IMR-90 (cell line): ENCODE measurements at regions not wholly inside any gene's neighbourhood (a gene's known extent, or its start where the extent isn't known, plus 50 kb on each side); places are given as distances from the start of the nearest gene placed in this dataset.

Experiments
- ATAC-seq: fragments of 200-7000 bp; cut with Tn5 transposase; 2 replicates; pipeline ENCODE4 v1.9.1; 2020; ENCODE audit warnings: low read depth, mild to moderate bottlenecking, moderate library complexity
- BruUV-seq: library from RNA; stranded (reverse); fragments of 400-500 nt; replicated peaks from 2 replicates; lab custom pipeline; 2021; lab: Mats Ljungman, UMichigan
- CTCF ChIA-PET: fragments of 300-600 bp; formaldehyde crosslinking; extraction: SDS; loops from one replicate; lab custom pipeline; 2021; ENCODE audit warnings: antibody characterized with exemption; lab: Yijun Ruan, JAX
- POLR2A ChIA-PET: fragments of 300-600 bp; sonication (Branson Sonifier 250); formaldehyde crosslinking; loops from one replicate; lab custom pipeline; 2022; ENCODE audit warnings: antibody characterized with exemption; ENCODE audit not compliant: unreplicated experiment; lab: Charles Lee
- DNase-seq: peaks from one replicate; pipeline ENCODE4 v3.0.0; 2013
- H2AFZ ChIP-seq: replicated peaks from 2 replicates; pipeline ENCODE3; 2013; ENCODE audit warnings: low read length, mild to moderate bottlenecking; ENCODE audit not compliant: poor library complexity
- H2AK5ac ChIP-seq: 2 replicates; pipeline ENCODE4 v1.6.1; 2013; ENCODE audit warnings: low read depth, low read length, inconsistent platforms
- H2AK9ac ChIP-seq: replicated peaks from 2 replicates; pipeline ENCODE3; 2013; ENCODE audit warnings: mild to moderate bottlenecking, low read depth, low read length, moderate library complexity; ENCODE audit not compliant: poor library complexity
- H2BK120ac ChIP-seq: 2 replicates; pipeline ENCODE4 v1.6.1; 2013; ENCODE audit warnings: low read depth, low read length, inconsistent platforms
- H2BK15ac ChIP-seq: 3 replicates; pipeline ENCODE4 v1.6.1; 2013; ENCODE audit warnings: low read depth, low read length, inconsistent platforms
- H2BK20ac ChIP-seq: 2 replicates; pipeline ENCODE4 v1.6.1; 2013; ENCODE audit warnings: low read depth, mild to moderate bottlenecking, inconsistent platforms, low read length, moderate library complexity
- H2BK5ac ChIP-seq: 2 replicates; pipeline ENCODE4 v1.6.1; 2013; ENCODE audit warnings: mild to moderate bottlenecking, low read depth, low read length, inconsistent platforms; ENCODE audit not compliant: poor library complexity, severe bottlenecking
- H3K14ac ChIP-seq: replicated peaks from 2 replicates; pipeline ENCODE4 v1.6.1; 2013; ENCODE audit warnings: low read depth, low read length, inconsistent platforms
- H3K18ac ChIP-seq: 2 replicates; pipeline ENCODE4 v1.6.1; 2013; ENCODE audit warnings: low read depth, low read length, control low read depth
- H3K23ac ChIP-seq: 2 replicates; pipeline ENCODE4 v1.6.1; 2013; ENCODE audit warnings: low read depth, low read length, inconsistent platforms
- H3K27ac ChIP-seq: 2 replicates; pipeline ENCODE4 v1.5.1; 2013; ENCODE audit warnings: mild to moderate bottlenecking, control low read depth, low read length; ENCODE audit not compliant: insufficient read depth
- H3K27me3 ChIP-seq: 2 replicates; pipeline ENCODE4 v1.6.1; 2013; ENCODE audit warnings: low read length; ENCODE audit not compliant: control insufficient read depth, insufficient read depth
- H3K36me3 ChIP-seq: 2 replicates; pipeline ENCODE4 v1.6.1; 2013; ENCODE audit warnings: low read length, mixed read lengths; ENCODE audit not compliant: control insufficient read depth, insufficient read depth
- H3K4ac ChIP-seq: 2 replicates; pipeline ENCODE4 v1.6.1; 2013; ENCODE audit warnings: low read depth, low read length, inconsistent platforms
- H3K4me1 ChIP-seq: 2 replicates; pipeline ENCODE4 v1.6.1; 2013; ENCODE audit warnings: low read length, mixed read lengths; ENCODE audit not compliant: control insufficient read depth, insufficient read depth
- H3K4me2 ChIP-seq: 2 replicates; pipeline ENCODE4 v1.6.1; 2013; ENCODE audit warnings: low read depth, mild to moderate bottlenecking, control low read depth, low read length, moderate library complexity
- H3K4me3 ChIP-seq: 2 replicates; pipeline ENCODE4 v1.5.1; 2013; ENCODE audit warnings: low read depth, mild to moderate bottlenecking, control low read depth, low read length, moderate library complexity; ENCODE audit not compliant: insufficient read depth
- H3K56ac ChIP-seq: 2 replicates; pipeline ENCODE4 v1.6.1; 2013; ENCODE audit warnings: low read length, inconsistent platforms; ENCODE audit not compliant: insufficient read depth; ENCODE audit errors: extremely low read depth
- H3K79me1 ChIP-seq, 2 experiments: 2 replicates each; pipeline ENCODE4 v1.6.1; 2013; ENCODE audit warnings: low read length in 2 of 2, inconsistent platforms in 1 of 2, low read depth in 1 of 2
- H3K9ac ChIP-seq: 2 replicates; pipeline ENCODE4 v1.6.1; 2013; ENCODE audit warnings: low read depth, low read length, control low read depth
- H3K9me1 ChIP-seq: 2 replicates; pipeline ENCODE4 v1.6.1; 2013; ENCODE audit warnings: low read length, inconsistent platforms; ENCODE audit not compliant: insufficient read depth
- H3K9me3 ChIP-seq: 2 replicates; pipeline ENCODE4 v1.6.1; 2013; ENCODE audit warnings: low read length; ENCODE audit not compliant: control insufficient read depth, insufficient read depth
- H4K20me1 ChIP-seq: 2 replicates; pipeline ENCODE4 v1.6.1; 2013; ENCODE audit warnings: low read length, inconsistent platforms; ENCODE audit not compliant: insufficient read depth
- H4K5ac ChIP-seq: 2 replicates; pipeline ENCODE4 v1.6.1; 2013; ENCODE audit warnings: mild to moderate bottlenecking, low read depth, low read length, control low read depth
- H4K8ac ChIP-seq, 2 experiments: 2 replicates each; pipeline ENCODE4 v1.6.1; 2013; ENCODE audit warnings: low read depth in 2 of 2, low read length in 2 of 2, control low read depth in 1 of 2, inconsistent platforms in 1 of 2
- H4K91ac ChIP-seq: 2 replicates; pipeline ENCODE4 v1.6.1; 2013; ENCODE audit warnings: low read depth, low read length, inconsistent platforms; ENCODE audit not compliant: insufficient read depth
- BHLHE40 ChIP-seq: fragments of 150-350 bp; IDR thresholded peaks from 2 replicates; pipeline ENCODE4 v1.6.1; 2016; ENCODE audit warnings: mild to moderate bottlenecking, low read depth, low read length
- CHD1 ChIP-seq: IDR thresholded peaks from 2 replicates; pipeline ENCODE4 v1.6.1; 2012; ENCODE audit warnings: low read depth, low read length, improper control_type of control experiment
- FOS ChIP-seq: fragments of 150-350 bp; IDR thresholded peaks from 2 replicates; pipeline ENCODE4 v1.6.1; 2016; ENCODE audit warnings: low read depth, low read length
- MAFK ChIP-seq: IDR thresholded peaks from 2 replicates; pipeline ENCODE4 v1.6.1; 2012; ENCODE audit warnings: low read depth, low read length, improper control_type of control experiment
- POLR2A ChIP-seq: IDR thresholded peaks from 2 replicates; pipeline ENCODE4 v1.6.1; 2012; ENCODE audit warnings: mild to moderate bottlenecking, low read depth, low read length
- RAD21 ChIP-seq: IDR thresholded peaks from 2 replicates; pipeline ENCODE4 v1.6.1; 2012; ENCODE audit warnings: low read length, improper control_type of control experiment
- RCOR1 ChIP-seq: IDR thresholded peaks from 2 replicates; pipeline ENCODE4 v1.6.1; 2012; ENCODE audit warnings: mild to moderate bottlenecking, low read length, improper control_type of control experiment; ENCODE audit not compliant: insufficient replicate concordance
- RFX5 ChIP-seq: IDR thresholded peaks from 2 replicates; pipeline ENCODE4 v1.8.0; 2012; ENCODE audit warnings: low read depth, mild to moderate bottlenecking, low read length, moderate library complexity
- SMC3 ChIP-seq: fragments of 150-350 bp; IDR thresholded peaks from 2 replicates; pipeline ENCODE4 v1.6.1; 2016; ENCODE audit warnings: low read depth, mild to moderate bottlenecking, antibody characterized with exemption, low read length, moderate library complexity
- WGBS, 2 experiments: methylation state at CpG; one replicate each; pipeline versions ENCODE4 v1.1.5 to v1.1.7; 2013; ENCODE audit warnings: missing lambda C conversion rate in 2 of 2; ENCODE audit not compliant: insufficient read length in 1 of 2; ENCODE audit errors: extremely low coverage in 2 of 2; 5-methylcytosine and 5-hydroxymethylcytosine counted together
- dilution Hi-C: fragments of 300-500 bp; cut with HindIII; formaldehyde crosslinking; loops from one replicate; pipeline ENCODE4 v1.14.3; 2018; ENCODE audit warnings: low sequenced_read_pairs; ENCODE audit not compliant: unreplicated experiment
- in situ Hi-C: fragments of 300-500 bp; cut with MboI; formaldehyde crosslinking; loops from 3 replicates; pipeline ENCODE4 v1.14.3; 2019; ENCODE audit warnings: low sequenced_read_pairs, inconsistent platforms, mixed read lengths
- intact Hi-C: fragments of 100-400 bp; cut with micrococcal nuclease; formaldehyde crosslinking; loops from 2 replicates; pipeline ENCODE4 v1.10.0; 2022

GRCh38 chr14:88130057-88130432 is 125.1 kb downstream of the GPR65 start:
- no peaks in the 10 kb centered on the region for H4K20me1 ChIP-seq
- H2BK15ac ChIP-seq = no peak overlapping the region
- no peak for TF ChIP-seq FOS
- TF ChIP-seq RCOR1 = no peak
- no peak for TF ChIP-seq BHLHE40
- no peak for TF ChIP-seq RFX5
- TF ChIP-seq CHD1 = no peak
- no peak for TF ChIP-seq POLR2A
- no peak for TF ChIP-seq RAD21
- TF ChIP-seq MAFK = no peak
- no peak for TF ChIP-seq SMC3
- dilution Hi-C loops = no loop called here
- H3K14ac ChIP-seq = no peak overlapping the region
- H4K5ac ChIP-seq = no peak overlapping the region
- H3K9ac ChIP-seq = no peak overlapping the region
- no peak overlapping the region for H4K8ac ChIP-seq
- H2AK5ac ChIP-seq = no peak overlapping the region
- H3K79me1 ChIP-seq = no peaks in the 10 kb centered on the region
- H3K27me3 ChIP-seq = no peaks in the 10 kb centered on the region
- no peak overlapping the region for H2BK5ac ChIP-seq
- H3K9me3 ChIP-seq = peaks cover 3% of the 10 kb centered on the region; the same call in 1 of the 2 replicates
- CTCF ChIA-PET = no interaction called here
- no peak overlapping the region for H2BK120ac ChIP-seq
- H3K23ac ChIP-seq = no peak overlapping the region
- no peak overlapping the region for H2BK20ac ChIP-seq
- H3K4me2 ChIP-seq = no peak overlapping the region
- in situ Hi-C loops = no loop called here
- no peak overlapping the region for H3K4me3 ChIP-seq
- H4K91ac ChIP-seq = no peak overlapping the region
- no peaks in the 10 kb centered on the region for H3K4me1 ChIP-seq
- intact Hi-C loops = no loop called here
- H3K56ac ChIP-seq = no peak overlapping the region
- H3K18ac ChIP-seq = no peak overlapping the region
- ATAC-seq = no peak
- no peak for DNase-seq
- no peak overlapping the region for H2AFZ ChIP-seq
- H3K9me1 ChIP-seq = no peaks in the 10 kb centered on the region
- no peaks in the 10 kb centered on the region for H3K36me3 ChIP-seq
- no CpG with 5 or more reads among the region's 2 CpGs for WGBS, 2 experiments
- POLR2A ChIA-PET = no interaction called here
- H2AK9ac ChIP-seq = no peak overlapping the region
- no peak overlapping the region for H3K27ac ChIP-seq
- H3K4ac ChIP-seq = no peak overlapping the region
- BruUV-seq = no TSS peak
